Right ventricle myocardium inferior (tissue), 1 donor: ENCODE measurements at regions not wholly inside any gene's neighbourhood (a gene's known extent, or its start where the extent isn't known, plus 50 kb on each side); places are given as distances from the start of the nearest gene placed in this dataset.

Experiments used
- ATAC-seq: fragments of 200-7000 bp; cut with Tn5 transposase; one replicate; pipeline ENCODE4 v1.9.1; 2020; ENCODE audit warnings: mild to moderate bottlenecking, moderate library complexity
- DNase-seq: peaks from one replicate; pipeline ENCODE4 v3.0.0; 2021; ENCODE audit errors: missing footprints
- intact Hi-C: fragments of 100-400 bp; cut with DNase I; formaldehyde crosslinking; loops from one replicate; pipeline ENCODE4 v1.11.0; 2022
- donor health status: DM: no; HTN: yes; CAD: no; lungs with severe emphysema.

GRCh38 chr9:92187989-92188714 is 72.9 kb upstream of the SPTLC1 start:
- ATAC-seq, result no peak
- intact Hi-C loops, result no loop called here
- DNase-seq, result no peak

GRCh38 chr9:92187390-92187789 is 72.2 kb upstream of the SPTLC1 start:
- DNase-seq (no peak), ATAC-seq (no peak)
- intact Hi-C loops, result no loop called here

GRCh38 chr9:92186631-92187030 is 71.4 kb upstream of the SPTLC1 start:
- intact Hi-C loops, result no loop called here
- ATAC-seq (no peak), DNase-seq (no peak)

GRCh38 chr9:92185681-92186080 is 70.5 kb upstream of the SPTLC1 start:
- ATAC-seq (no peak), DNase-seq (no peak)
- intact Hi-C loops, result no loop called here

GRCh38 chr9:92185096-92185495 is 69.9 kb upstream of the SPTLC1 start:
- ATAC-seq (no peak), DNase-seq (no peak)
- intact Hi-C loops, result no loop called here

- DNase-seq (no peak), ATAC-seq (no peak)
- intact Hi-C loops, result no loop called here
Measured at GRCh38 chr9:92184041-92184564, 68.9 kb upstream of the SPTLC1 start.

GRCh38 chr9:92183449-92183848 is 68.2 kb upstream of the SPTLC1 start:
- DNase-seq, result no peak
- ATAC-seq, result no peak
- intact Hi-C loops, result no loop called here

- intact Hi-C loops, result no loop called here
- DNase-seq, result no peak
- ATAC-seq, result peak; percentile 33
Measured at GRCh38 chr9:92181296-92181695, 66.1 kb upstream of the SPTLC1 start.

- DNase-seq (no peak), ATAC-seq (peak; percentile 72)
- intact Hi-C loops, result no loop called here
Measured at GRCh38 chr9:92180669-92181181, 65.5 kb upstream of the SPTLC1 start.

GRCh38 chr9:92180002-92180400 is 64.8 kb upstream of the SPTLC1 start:
- DNase-seq, result no peak
- intact Hi-C loops, result no loop called here
- no peak for ATAC-seq

- DNase-seq (no peak), ATAC-seq (no peak)
- intact Hi-C loops, result no loop called here
Measured at GRCh38 chr9:92179286-92180001, 64.2 kb upstream of the SPTLC1 start.

- DNase-seq (no peak), ATAC-seq (no peak)
- intact Hi-C loops, result no loop called here
Measured at GRCh38 chr9:92177591-92177990, 62.4 kb upstream of the SPTLC1 start.

GRCh38 chr9:92176800-92177185 is 61.6 kb upstream of the SPTLC1 start:
- intact Hi-C loops, result no loop called here
- DNase-seq (no peak), ATAC-seq (no peak)

- ATAC-seq, result no peak
- intact Hi-C loops, result no loop called here
- no peak for DNase-seq
Measured at GRCh38 chr9:92176068-92176799, 61.0 kb upstream of the SPTLC1 start.

- ATAC-seq (no peak), DNase-seq (no peak)
- intact Hi-C loops, result no loop called here
Measured at GRCh38 chr9:92175441-92175840, 60.2 kb upstream of the SPTLC1 start.

GRCh38 chr9:92173318-92173717 is 58.1 kb upstream of the SPTLC1 start:
- intact Hi-C loops, result no loop called here
- DNase-seq (no peak), ATAC-seq (no peak)

- DNase-seq, result no peak
- intact Hi-C loops, result no loop called here
- ATAC-seq, result no peak
Measured at GRCh38 chr9:92171822-92172221, 56.6 kb upstream of the SPTLC1 start.

GRCh38 chr9:92171281-92171680 is 56.1 kb upstream of the SPTLC1 start:
- ATAC-seq (no peak), DNase-seq (no peak)
- intact Hi-C loops, result no loop called here

GRCh38 chr9:92170848-92171247 is 55.6 kb upstream of the SPTLC1 start:
- peak; percentile 39 for ATAC-seq
- intact Hi-C loops, result no loop called here
- no peak for DNase-seq

GRCh38 chr9:92165484-92165883 is 50.3 kb upstream of the SPTLC1 start:
- intact Hi-C loops, result no loop called here

More at GRCh38 chr9:92165484-92165883, 50.3 kb upstream of the SPTLC1 start:
- no peak for ATAC-seq
- DNase-seq, result no peak
